ENCODE measurements at regions not wholly inside any gene's neighbourhood (a gene's known extent, or its start where the extent isn't known, plus 50 kb on each side); places are given as distances from the start of the nearest gene placed in this dataset.

DNA sequence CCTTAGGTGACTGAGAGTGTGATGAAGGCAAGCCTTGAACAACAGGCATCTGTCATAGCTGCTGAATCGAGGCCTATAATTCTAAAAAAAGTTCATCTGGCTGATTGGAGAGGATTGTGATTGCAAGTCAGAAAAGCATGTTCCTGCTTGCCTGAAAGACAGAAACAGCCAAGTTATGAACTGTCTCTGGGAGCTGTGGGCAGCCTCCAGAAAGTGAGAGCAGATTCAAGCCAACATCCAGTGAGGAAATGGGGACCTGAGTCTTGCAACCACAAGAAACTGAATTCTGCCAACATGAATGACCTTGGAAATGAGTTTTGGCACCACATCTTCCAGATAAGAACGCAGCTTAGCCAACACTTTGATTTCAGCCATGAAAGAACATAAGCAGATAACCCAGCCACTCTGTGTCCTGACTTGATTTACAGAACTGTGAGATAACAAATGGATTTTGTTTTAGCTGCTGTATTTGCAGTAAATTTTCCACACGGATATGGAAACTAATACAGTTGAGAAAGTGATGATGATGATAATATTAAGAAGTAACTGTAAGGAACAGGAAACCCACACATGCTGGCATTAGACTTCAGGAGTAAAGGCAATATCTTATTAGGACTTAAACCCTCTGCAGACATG lies 240.3 kb upstream of the NDST3 start:
- TF ChIP-seq CTCF (conservative IDR thresholded peaks at IDR 0.05; ENCODE audit: low read length) (no peak), EZH2phosphoT487 (IDR thresholded peaks at IDR 0.05; ENCODE audit: borderline replicate concordance) (no peak)
